Endodermal cell (in vitro differentiated cells): ENCODE measurements at regions not wholly inside any gene's neighbourhood (a gene's known extent, or its start where the extent isn't known, plus 50 kb on each side); places are given as distances from the start of the nearest gene placed in this dataset.

Experiments used
- DNase-seq: peaks from one replicate; pipeline ENCODE4 v3.0.0-alpha.2; 2017
- H3K27ac ChIP-seq: 2 replicates; pipeline ENCODE4 v1.5.1; 2013; ENCODE audit warnings: mild to moderate bottlenecking, low read depth, low read length, moderate library complexity
- H3K27me3 ChIP-seq: 2 replicates; pipeline ENCODE4 v1.6.1; 2013; ENCODE audit warnings: mild to moderate bottlenecking, low read length, moderate library complexity; ENCODE audit not compliant: insufficient read depth, control insufficient read depth, poor library complexity, severe bottlenecking
- H3K36me3 ChIP-seq: 2 replicates; pipeline ENCODE4 v1.7.0; 2013; ENCODE audit warnings: mild to moderate bottlenecking, low read length, moderate library complexity; ENCODE audit not compliant: control insufficient read depth, insufficient read depth
- H3K4me1 ChIP-seq: one replicate; pipeline ENCODE4 v1.7.0; 2013; ENCODE audit warnings: low read length; ENCODE audit not compliant: control insufficient read depth, insufficient read depth
- H3K4me3 ChIP-seq: 2 replicates; pipeline ENCODE4 v1.5.1; 2013; ENCODE audit warnings: mild to moderate bottlenecking, low read length, moderate library complexity
- H3K9ac ChIP-seq: 2 replicates; pipeline ENCODE4 v1.6.1; 2013; ENCODE audit warnings: mild to moderate bottlenecking, low read length, moderate library complexity; ENCODE audit not compliant: poor library complexity, severe bottlenecking; ENCODE audit errors: extremely low read depth
- H3K9me3 ChIP-seq: 2 replicates; pipeline ENCODE4 v1.6.1; 2013; ENCODE audit warnings: mild to moderate bottlenecking, low read length, moderate library complexity; ENCODE audit not compliant: control insufficient read depth
- H3K27ac Mint-ChIP-seq: 2 replicates; pipeline ENCODE4 v1.8.0; 2020; ENCODE audit warnings: mixed read lengths
- H3K27me3 Mint-ChIP-seq: 2 replicates; pipeline ENCODE4 v1.8.0; 2021; ENCODE audit warnings: mild to moderate bottlenecking, mixed read lengths; ENCODE audit not compliant: insufficient read depth
- H3K36me3 Mint-ChIP-seq: 2 replicates; pipeline ENCODE4 v1.8.0; 2020; ENCODE audit warnings: low read depth, mixed read lengths
- H3K4me1 Mint-ChIP-seq: 2 replicates; pipeline ENCODE4 v1.8.0; 2020; ENCODE audit warnings: mixed read lengths
- H3K4me3 Mint-ChIP-seq: 2 replicates; pipeline ENCODE4 v1.8.0; 2020; ENCODE audit warnings: mild to moderate bottlenecking, moderate library complexity, mixed read lengths
- H3K9me3 Mint-ChIP-seq: 2 replicates; pipeline ENCODE4 v1.8.0; 2020; ENCODE audit warnings: mild to moderate bottlenecking, mixed read lengths
- CTCF ChIP-seq: fragments of 200-600 bp; sonication (generic); conservative IDR thresholded peaks from 2 replicates; pipeline ENCODE4 v1.5.0; 2021; ENCODE audit warnings: antibody characterized with exemption, mild to moderate bottlenecking
- WGBS, 2 experiments: methylation state at CpG; one replicate each; pipeline versions ENCODE4 v1.1.5 to v1.1.7; 2013; ENCODE audit warnings: missing lambda C conversion rate in 2 of 2, mixed read lengths in 1 of 2; ENCODE audit not compliant: insufficient coverage in 1 of 2, insufficient read length in 1 of 2; 5-methylcytosine and 5-hydroxymethylcytosine counted together

GRCh38 chr1:238343852-238344251, 453.1 kb upstream of the ZP4 start:
- Histone ChIP-seq H3K9me3 (no peaks in the 10 kb centered on the region), H3K4me1 (no peaks in the 10 kb centered on the region), H3K4me3 (no peak overlapping the region), H3K27ac (no peak overlapping the region), H3K36me3 (no peaks in the 10 kb centered on the region), H3K27me3 (no peaks in the 10 kb centered on the region), H3K9ac (no peak overlapping the region)
- H3K9me3 Mint-ChIP-seq, result peaks cover 3% of the 10 kb centered on the region
- WGBS, 2 experiments, result 97 to 100% methylated on average over 2 to 3 of the region's 3 CpGs
- H3K36me3 Mint-ChIP-seq, result no peaks in the 10 kb centered on the region
- H3K4me1 Mint-ChIP-seq, result peaks cover 2% of the 10 kb centered on the region
- no peak overlapping the region for H3K4me3 Mint-ChIP-seq
- no peaks in the 10 kb centered on the region for H3K27me3 Mint-ChIP-seq
- no peak for DNase-seq
- TF ChIP-seq CTCF, result no peak
- H3K27ac Mint-ChIP-seq, result no peak overlapping the region

GRCh38 chr1:238341395-238341794, 450.7 kb upstream of the ZP4 start:
- no peak for TF ChIP-seq CTCF
- no peaks in the 10 kb centered on the region for H3K9me3 ChIP-seq
- no peaks in the 10 kb centered on the region for H3K27me3 ChIP-seq
- no peak overlapping the region for H3K9ac ChIP-seq
- H3K4me3 Mint-ChIP-seq, result no peak overlapping the region
- no peaks in the 10 kb centered on the region for H3K36me3 ChIP-seq
- DNase-seq, result no peak
- H3K9me3 Mint-ChIP-seq, result peaks cover 4% of the 10 kb centered on the region
- H3K27me3 Mint-ChIP-seq, result no peaks in the 10 kb centered on the region
- H3K4me1 Mint-ChIP-seq, result peaks cover 2% of the 10 kb centered on the region
- WGBS, 2 experiments, result 87 to 100% methylated on average over 1 to 2 of the region's 2 CpGs
- no peak overlapping the region for H3K27ac ChIP-seq
- no peaks in the 10 kb centered on the region for H3K4me1 ChIP-seq
- no peak overlapping the region for H3K4me3 ChIP-seq
- H3K36me3 Mint-ChIP-seq, result no peaks in the 10 kb centered on the region
- H3K27ac Mint-ChIP-seq, result no peak overlapping the region

GRCh38 chr1:238340989-238341388, 450.3 kb upstream of the ZP4 start:
- no peak for TF ChIP-seq CTCF
- no peak for DNase-seq
- peaks cover 2% of the 10 kb centered on the region for H3K4me1 Mint-ChIP-seq

More at GRCh38 chr1:238340989-238341388, 450.3 kb upstream of the ZP4 start:
- Histone ChIP-seq H3K4me1 (no peaks in the 10 kb centered on the region), H3K9me3 (no peaks in the 10 kb centered on the region), H3K4me3 (no peak overlapping the region), H3K27ac (no peak overlapping the region), H3K27me3 (no peaks in the 10 kb centered on the region), H3K9ac (no peak overlapping the region), H3K36me3 (no peaks in the 10 kb centered on the region)
- Mint-ChIP-seq H3K9me3 (peaks cover 2% of the 10 kb centered on the region), H3K4me3 (no peak overlapping the region), H3K27ac (no peak overlapping the region), H3K27me3 (no peaks in the 10 kb centered on the region), H3K36me3 (no peaks in the 10 kb centered on the region)
- WGBS, 2 experiments, result 82 to 94% methylated on average over 2 to 7 of the region's 7 CpGs
